K562 (cell line): ENCODE measurements at regions not wholly inside any gene's neighbourhood (a gene's known extent, or its start where the extent isn't known, plus 50 kb on each side); places are given as distances from the start of the nearest gene placed in this dataset.

Experiments used
- ATAC-seq: fragments of 200-7000 bp; cut with Tn5 transposase; 3 replicates; pipeline ENCODE4 v1.9.1; 2020; ENCODE audit warnings: moderate library complexity
- BruUV-seq: library from RNA; stranded (reverse); fragments of 400-500 nt; replicated peaks from 2 replicates; lab custom pipeline; 2021; lab: Mats Ljungman, UMichigan
- CTCF ChIA-PET: fragments of 300-600 bp; formaldehyde crosslinking; extraction: SDS; loops from one replicate; lab custom pipeline; 2021; ENCODE audit warnings: low intra/inter-chr PET ratio; lab: Yijun Ruan, JAX
- POLR2A ChIA-PET: fragments of 300-600, 350-650 bp; sonication (Branson Sonifier 250); formaldehyde crosslinking; extraction: SDS; loops from one replicate; lab custom pipeline; 2021; ENCODE audit warnings: antibody characterized with exemption, inconsistent platforms; lab: Yijun Ruan, JAX
- DNase-seq, 4 experiments: peaks; one replicate each; pipeline versions ENCODE4 v3.0.0 to v3.0.0-alpha.2; 2011 to 2018; ENCODE audit warnings: low spot score in 3 of 4, mixed read lengths in 3 of 4; ENCODE audit errors: extremely low read depth in 1 of 4
- FAIRE-seq: peaks from 2 replicates; lab custom pipeline; 2011; peaks lifted over from hg19 to GRCh38; lab: Jason Lieb, UNC
- H2AFZ ChIP-seq: 2 replicates; pipeline ENCODE4 v1.6.0; 2011; ENCODE audit warnings: low read depth, low read length, control low read depth, inconsistent platforms
- H3K27ac ChIP-seq: fragments of 200-600 bp; 3 replicates; pipeline ENCODE4 v1.8.0; 2011; ENCODE audit warnings: low read depth, mild to moderate bottlenecking, control low read depth, inconsistent platforms, low read length, moderate library complexity, mixed read lengths; ENCODE audit errors: extremely low read depth
- H3K27me3 ChIP-seq, 2 experiments: fragments of 300-600 bp in 1 of 2; 2 replicates in 1 of 2; 3 replicates in 1 of 2; pipeline versions ENCODE4 v1.6.0 to v1.8.0; 2011; ENCODE audit warnings: inconsistent platforms in 2 of 2, low read length in 2 of 2, mild to moderate bottlenecking in 1 of 2, mixed read lengths in 1 of 2, moderate library complexity in 1 of 2; ENCODE audit not compliant: control insufficient read depth in 2 of 2, insufficient read depth in 2 of 2
- H3K36me3 ChIP-seq: fragments of 300-600 bp; 3 replicates; pipeline ENCODE4 v1.8.0; 2011; ENCODE audit warnings: mild to moderate bottlenecking, low read length, inconsistent platforms; ENCODE audit not compliant: control insufficient read depth, insufficient read depth
- H3K4me1 ChIP-seq, 2 experiments: fragments of 200-600 bp in 1 of 2; replicated peaks in 1 of 2; 2 replicates in 1 of 2; 3 replicates in 1 of 2; pipeline versions ENCODE4 v1.5.1 to v1.8.0; 2011; ENCODE audit warnings: inconsistent platforms in 2 of 2, low read length in 2 of 2, mild to moderate bottlenecking in 1 of 2, mixed read lengths in 1 of 2, moderate library complexity in 1 of 2; ENCODE audit not compliant: control insufficient read depth in 2 of 2, insufficient read depth in 2 of 2
- H3K4me2 ChIP-seq: 2 replicates; pipeline ENCODE4 v1.6.1; 2011; ENCODE audit warnings: low read length, control low read depth, inconsistent platforms, mixed read lengths; ENCODE audit not compliant: insufficient read depth
- H3K4me3 ChIP-seq: fragments of 200-600 bp; sonication (generic), shearing (Covaris generic); 2 replicates; pipeline ENCODE4 v1.5.1; 2016; ENCODE audit warnings: control low read depth, inconsistent platforms
- H3K79me2 ChIP-seq: fragments of 200-600 bp; 3 replicates; pipeline ENCODE4 v1.8.0; 2011; ENCODE audit warnings: low read length, inconsistent platforms; ENCODE audit not compliant: control insufficient read depth, insufficient read depth
- H3K9ac ChIP-seq, 2 experiments: 2 replicates each; pipeline versions ENCODE4 v1.6.0 to v1.6.1; 2011; ENCODE audit warnings: low read depth in 2 of 2, low read length in 2 of 2, control low read depth in 1 of 2, inconsistent platforms in 1 of 2, mild to moderate bottlenecking in 1 of 2, mixed read lengths in 1 of 2; ENCODE audit not compliant: insufficient read depth in 1 of 2
- H3K9me1 ChIP-seq: one replicate; pipeline ENCODE4 v1.6.0; 2011; ENCODE audit warnings: inconsistent platforms, mild to moderate bottlenecking, low read length, moderate library complexity; ENCODE audit not compliant: control insufficient read depth, insufficient read depth
- H3K9me3 ChIP-seq: replicated peaks from 2 replicates; pipeline ENCODE4 v1.5.1; 2011; ENCODE audit warnings: low read depth, low read length, inconsistent platforms; ENCODE audit not compliant: control insufficient read depth, insufficient read depth
- H4K20me1 ChIP-seq: replicated peaks from 2 replicates; pipeline ENCODE4 v1.6.1; 2011; ENCODE audit warnings: low read length, inconsistent platforms, mixed read lengths; ENCODE audit not compliant: control insufficient read depth, insufficient read depth
- ASH1L ChIP-seq: fragments of 450-650 bp; IDR thresholded peaks from 2 replicates; pipeline ENCODE4 v1.6.1; 2018; ENCODE audit warnings: borderline replicate concordance, mild to moderate bottlenecking, low read depth; ENCODE audit not compliant: partially characterized antibody
- CBX8 ChIP-seq: fragments of 200-600 bp; sonication (generic); IDR thresholded peaks from 2 replicates; pipeline ENCODE4 v1.6.1; 2012; ENCODE audit warnings: borderline replicate concordance, mixed run types, low read depth, mild to moderate bottlenecking, moderate library complexity, mixed read lengths, low read length, control low read depth, inconsistent platforms; ENCODE audit not compliant: poor library complexity, severe bottlenecking; ENCODE audit errors: extremely low read depth
- ELF2 ChIP-seq: fragments of 250-450 bp; sonication (Bioruptor Pico); IDR thresholded peaks from 2 replicates; pipeline ENCODE4 v1.5.0; 2021; ENCODE audit warnings: mild to moderate bottlenecking
- ESRRB ChIP-seq: fragments of 250-450 bp; sonication (Bioruptor Pico); IDR thresholded peaks from 2 replicates; pipeline ENCODE4 v1.5.0; 2020; ENCODE audit warnings: mild to moderate bottlenecking, moderate library complexity, borderline replicate concordance
- HMG20B ChIP-seq: fragments of 250-450 bp; sonication (Bioruptor Pico); IDR thresholded peaks from 2 replicates; pipeline ENCODE4 v1.5.0; 2021; ENCODE audit warnings: mild to moderate bottlenecking
- MTA3 ChIP-seq: fragments of 450-650 bp; formaldehyde crosslinking; IDR thresholded peaks from 2 replicates; pipeline ENCODE4 v1.6.1; 2017; ENCODE audit warnings: mild to moderate bottlenecking, borderline replicate concordance
- NR1H2 ChIP-seq: sonication (generic); formaldehyde crosslinking; IDR thresholded peaks from 2 replicates; pipeline ENCODE4 v1.4.0; 2020; ENCODE audit warnings: mild to moderate bottlenecking, missing genetic modification reagents
- NUFIP1 ChIP-seq: fragments of 450-650 bp; IDR thresholded peaks from 2 replicates; pipeline ENCODE4 v1.6.1; 2018; ENCODE audit not compliant: partially characterized antibody
- PHF21A ChIP-seq: fragments of 450-650 bp; IDR thresholded peaks from 2 replicates; pipeline ENCODE4 v1.6.1; 2017; ENCODE audit warnings: low read depth, borderline replicate concordance
- SLC30A9 ChIP-seq: fragments of 250-450 bp; sonication (Bioruptor Pico); IDR thresholded peaks from 2 replicates; pipeline ENCODE4 v1.8.0; 2022; ENCODE audit warnings: mild to moderate bottlenecking, moderate library complexity
- TOE1 ChIP-seq, 2 experiments: fragments of 450-650 bp in 1 of 2; sonication (generic) in 1 of 2; formaldehyde crosslinking in 1 of 2; IDR thresholded peaks; 2 replicates each; pipeline versions ENCODE4 v1.7.1 to v1.8.0; 2016 to 2022; ENCODE audit warnings: borderline replicate concordance in 2 of 2, mild to moderate bottlenecking in 2 of 2, antibody characterized with exemption in 1 of 2, inconsistent platforms in 1 of 2, low read depth in 1 of 2, missing genetic modification reagents in 1 of 2, moderate library complexity in 1 of 2
- ZBTB49 ChIP-seq: sonication (generic); formaldehyde crosslinking; IDR thresholded peaks from 2 replicates; pipeline ENCODE4 v1.8.0; 2022; ENCODE audit warnings: missing genetic modification reagents, mild to moderate bottlenecking, borderline replicate concordance
- ZFP30 ChIP-seq: fragments of 250-450 bp; sonication (Bioruptor Pico); IDR thresholded peaks from 2 replicates; pipeline ENCODE4 v1.8.0; 2022; ENCODE audit warnings: moderate library complexity, mild to moderate bottlenecking, inconsistent platforms, borderline replicate concordance
- WGBS: fragments of 100-300 bp; shearing (Covaris generic); methylation state at CpG from one replicate; pipeline ENCODE4 v1.1.6; 2016; ENCODE audit warnings: low coverage, mixed read lengths; ENCODE audit not compliant: insufficient coverage; ENCODE audit errors: missing lambda C conversion rate; 5-methylcytosine and 5-hydroxymethylcytosine counted together
- in situ Hi-C: fragments of 300-500 bp; cut with MboI; formaldehyde crosslinking; loops from 4 replicates; pipeline ENCODE4 v1.15.0; 2018; ENCODE audit warnings: inconsistent platforms, mixed read lengths
- intact Hi-C: fragments of 100-400 bp; cut with micrococcal nuclease; formaldehyde crosslinking; loops from 2 replicates; pipeline ENCODE4 v1.14.2; 2022

GRCh38 chr10:33812586-33812985, 478.1 kb upstream of the NRP1 start:
- BruUV-seq: no TSS peak
- 0% methylated on average over 2 of the region's 2 CpGs for WGBS
- H2AFZ ChIP-seq: no peak overlapping the region
- in situ Hi-C loops: no loop called here
- no peak for FAIRE-seq
- no peaks in the 10 kb centered on the region for H3K9me1 ChIP-seq
- H3K9ac ChIP-seq: no peak overlapping the region
- CTCF ChIA-PET: no interaction called here
- H3K27ac ChIP-seq: no peak overlapping the region
- H3K36me3 ChIP-seq: no peaks in the 10 kb centered on the region
- no peak overlapping the region for H3K4me3 ChIP-seq
- intact Hi-C loops: no loop called here
- no peak overlapping the region for H3K4me2 ChIP-seq
- no peaks in the 10 kb centered on the region for H4K20me1 ChIP-seq
- DNase-seq: no peak
- POLR2A ChIA-PET: no interaction called here
- H3K4me1 ChIP-seq: no peaks in the 10 kb centered on the region
- no peak for ATAC-seq
- H3K9me3 ChIP-seq: no peaks in the 10 kb centered on the region
- H3K27me3 ChIP-seq: no peaks in the 10 kb centered on the region; a peak in 2 of 5 replicates
- TF ChIP-seq ASH1L: no peak
- TF ChIP-seq PHF21A: no peak
- no peak for TF ChIP-seq HMG20B (CRISPR knock-in tag)
- no peak for TF ChIP-seq NR1H2
- no peak for TF ChIP-seq ELF2 (CRISPR knock-in tag)
- no peaks in the 10 kb centered on the region for H3K79me2 ChIP-seq

GRCh38 chr10:33810986-33811385, 476.5 kb upstream of the NRP1 start:
- CTCF ChIA-PET: no interaction called here
- no peaks in the 10 kb centered on the region for H3K9me3 ChIP-seq
- in situ Hi-C loops: no loop called here
- H3K79me2 ChIP-seq: no peaks in the 10 kb centered on the region
- no peak overlapping the region for H3K4me3 ChIP-seq
- H3K4me1 ChIP-seq: no peaks in the 10 kb centered on the region
- ATAC-seq: no peak
- H3K27ac ChIP-seq: no peak overlapping the region
- no TSS peak for BruUV-seq
- 0% methylated on average over 3 of the region's 3 CpGs for WGBS
- H3K27me3 ChIP-seq: no peaks in the 10 kb centered on the region; a peak in 2 of 5 replicates
- no peak for FAIRE-seq
- no peak overlapping the region for H2AFZ ChIP-seq
- intact Hi-C loops: no loop called here
- DNase-seq: no peak
- H3K9me1 ChIP-seq: no peaks in the 10 kb centered on the region
- POLR2A ChIA-PET: interaction anchor here (0.7 kb wide), 1 partner anchor 471 kb away, joined by 3 read pairs; no protein-coding TSS in a partner anchor
- H4K20me1 ChIP-seq: no peaks in the 10 kb centered on the region
- no peaks in the 10 kb centered on the region for H3K36me3 ChIP-seq
- H3K4me2 ChIP-seq: no peak overlapping the region
- no peak overlapping the region for H3K9ac ChIP-seq
- TF ChIP-seq SLC30A9 (CRISPR knock-in tag): no peak
- TF ChIP-seq MTA3: no peak
- no peak for TF ChIP-seq CBX8
- TF ChIP-seq TOE1 (IDR thresholded peaks at IDR 0.05; ENCODE audit: borderline replicate concordance): no peak
- TF ChIP-seq TOE1 (CRISPR knock-in tag; IDR thresholded peaks at IDR 0.05; ENCODE audit: borderline replicate concordance, low read depth): no peak
- no peak for TF ChIP-seq NUFIP1
- TF ChIP-seq ESRRB (CRISPR knock-in tag): no peak
- no peak for TF ChIP-seq ZFP30 (CRISPR knock-in tag)
- TF ChIP-seq ZBTB49: no peak
